ENCODE measurements at regions not wholly inside any gene's neighbourhood (a gene's known extent, or its start where the extent isn't known, plus 50 kb on each side); places are given as distances from the start of the nearest gene placed in this dataset.

DNA sequence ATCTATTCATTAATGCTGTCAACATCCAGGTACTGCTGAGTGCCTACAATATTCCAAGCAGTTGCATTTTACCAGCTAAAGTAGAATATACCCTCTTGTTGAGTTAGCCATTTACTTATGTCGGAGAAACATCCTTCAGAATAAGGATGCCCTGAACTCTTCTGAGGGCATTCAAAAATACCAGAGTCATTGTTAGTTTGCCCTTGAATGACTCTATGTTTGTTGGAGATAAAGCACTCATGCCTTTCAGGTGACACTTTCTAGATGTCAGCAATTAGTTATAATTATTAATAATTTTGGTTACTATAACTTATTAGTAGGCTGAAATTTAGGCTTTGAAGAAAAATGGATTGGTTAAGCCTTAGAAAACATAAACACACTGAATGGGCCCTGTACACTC is 286.2 kb upstream of the STXBP5 start:
- TF ChIP-seq EP300 (IDR thresholded peaks at IDR 0.05) (no peak), POLR2A (IDR thresholded peaks at IDR 0.05) (no peak)
- TF ChIP-seq, protein P1, sequence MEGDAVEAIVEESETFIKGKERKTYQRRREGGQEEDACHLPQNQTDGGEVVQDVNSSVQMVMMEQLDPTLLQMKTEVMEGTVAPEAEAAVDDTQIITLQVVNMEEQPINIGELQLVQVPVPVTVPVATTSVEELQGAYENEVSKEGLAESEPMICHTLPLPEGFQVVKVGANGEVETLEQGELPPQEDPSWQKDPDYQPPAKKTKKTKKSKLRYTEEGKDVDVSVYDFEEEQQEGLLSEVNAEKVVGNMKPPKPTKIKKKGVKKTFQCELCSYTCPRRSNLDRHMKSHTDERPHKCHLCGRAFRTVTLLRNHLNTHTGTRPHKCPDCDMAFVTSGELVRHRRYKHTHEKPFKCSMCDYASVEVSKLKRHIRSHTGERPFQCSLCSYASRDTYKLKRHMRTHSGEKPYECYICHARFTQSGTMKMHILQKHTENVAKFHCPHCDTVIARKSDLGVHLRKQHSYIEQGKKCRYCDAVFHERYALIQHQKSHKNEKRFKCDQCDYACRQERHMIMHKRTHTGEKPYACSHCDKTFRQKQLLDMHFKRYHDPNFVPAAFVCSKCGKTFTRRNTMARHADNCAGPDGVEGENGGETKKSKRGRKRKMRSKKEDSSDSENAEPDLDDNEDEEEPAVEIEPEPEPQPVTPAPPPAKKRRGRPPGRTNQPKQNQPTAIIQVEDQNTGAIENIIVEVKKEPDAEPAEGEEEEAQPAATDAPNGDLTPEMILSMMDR (IDR thresholded peaks at IDR 0.05): no peak
- H3K4me3 ChIP-seq: no peak overlapping the region
- no peaks in the 10 kb centered on the region for H3K27me3 ChIP-seq
- no peaks in the 10 kb centered on the region for H3K36me3 ChIP-seq
- no peaks in the 10 kb centered on the region for H3K9me3 ChIP-seq
- H3K4me1 ChIP-seq (ENCODE audit: insufficient read depth): peaks cover 4% of the 10 kb centered on the region
- WGBS, 3 donors: 92 to 100% (median 100%) methylated on average over 1 of the region's 1 CpG
- intact Hi-C loops (cut with DNase I): no loop called here
- DNase-seq: no peak
- H3K27ac ChIP-seq: no peak overlapping the region

GRCh38 chr6:146919017-146919416 is 285.2 kb upstream of the STXBP5 start:
- no peak for DNase-seq
- 96 to 97% (median 97%) methylated on average over 2 of the region's 2 CpGs for WGBS, 3 donors
- Histone ChIP-seq H3K4me1 (ENCODE audit: insufficient read depth) (peaks cover 2% of the 10 kb centered on the region), H3K36me3 (no peaks in the 10 kb centered on the region), H3K9me3 (no peaks in the 10 kb centered on the region), H3K27me3 (no peaks in the 10 kb centered on the region), H3K27ac (no peak overlapping the region), H3K4me3 (no peak overlapping the region)
- TF ChIP-seq, protein P1 (IDR thresholded peaks at IDR 0.05): no peak
- TF ChIP-seq EP300 (IDR thresholded peaks at IDR 0.05) (no peak), POLR2A (IDR thresholded peaks at IDR 0.05) (no peak)
- intact Hi-C loops (cut with DNase I): no loop called here

GRCh38 chr6:146923205-146923833 is 280.9 kb upstream of the STXBP5 start:
- TF ChIP-seq, protein P1 (IDR thresholded peaks at IDR 0.05): no peak
- no peak for TF ChIP-seq EP300 (IDR thresholded peaks at IDR 0.05)
- no peak for TF ChIP-seq POLR2A (IDR thresholded peaks at IDR 0.05)
- no peak for DNase-seq
- WGBS, 3 donors: 49 to 70% (median 54%) methylated on average over 2 of the region's 2 CpGs
- intact Hi-C loops (cut with DNase I): no loop called here
- H3K4me1 ChIP-seq (ENCODE audit: insufficient read depth): no peaks in the 10 kb centered on the region
- H3K36me3 ChIP-seq: no peaks in the 10 kb centered on the region
- H3K4me3 ChIP-seq: no peak overlapping the region
- H3K9me3 ChIP-seq: no peaks in the 10 kb centered on the region
- H3K27ac ChIP-seq: no peak overlapping the region
- H3K27me3 ChIP-seq: no peaks in the 10 kb centered on the region

- no peak overlapping the region for H3K4me3 ChIP-seq
- intact Hi-C loops (cut with DNase I): no loop called here
- WGBS, 3 donors: 90 to 96% (median 93%) methylated on average over 3 of the region's 3 CpGs
These were observed 278.4 kb upstream of the STXBP5 start for GRCh38 chr6:146925846-146926245.

More at GRCh38 chr6:146925846-146926245, 278.4 kb upstream of the STXBP5 start:
- DNase-seq: no peak
- Histone ChIP-seq H3K27me3 (no peaks in the 10 kb centered on the region), H3K4me1 (ENCODE audit: insufficient read depth) (no peaks in the 10 kb centered on the region), H3K27ac (no peak overlapping the region), H3K9me3 (no peaks in the 10 kb centered on the region), H3K36me3 (no peaks in the 10 kb centered on the region)
- TF ChIP-seq EP300 (IDR thresholded peaks at IDR 0.05) (no peak), POLR2A (IDR thresholded peaks at IDR 0.05) (no peak)
- TF ChIP-seq, protein P1 (IDR thresholded peaks at IDR 0.05): no peak

Data from ovary (tissue), 7 donors.